ENCODE measurements at regions not wholly inside any gene's neighbourhood (a gene's known extent, or its start where the extent isn't known, plus 50 kb on each side); places are given as distances from the start of the nearest gene placed in this dataset.
"Not testable (repeated sequence)": the region's sequence is repeated elsewhere in the genome, so short reads cannot be mapped to it uniquely, and the experiment has no call there.

- no peaks in the 10 kb centered on the region for H3K9me3 ChIP-seq
- intact Hi-C loops (cut with DNase I): no loop called here
- TF ChIP-seq CTCF (IDR thresholded peaks at IDR 0.05) (no peak), POLR2AphosphoS5 (IDR thresholded peaks at IDR 0.05; ENCODE audit: insufficient read depth in 1 of 2, low read depth in 1 of 2) (no peak), POLR2A (IDR thresholded peaks at IDR 0.05) (no peak)
- H3K4me1 ChIP-seq: no peaks in the 10 kb centered on the region
- no peak for DNase-seq (ENCODE audit: extremely low spot score in 2 of 2)
- H3K36me3 ChIP-seq: no peaks in the 10 kb centered on the region
- H3K4me3 ChIP-seq: no peak overlapping the region
- no peaks in the 10 kb centered on the region for H3K27me3 ChIP-seq
- no peak overlapping the region for H3K27ac ChIP-seq
These were observed 96.5 kb upstream of the RHOBTB1 start for GRCh38 chr10:61040399-61041016.

- H3K27ac ChIP-seq: no peak overlapping the region
- no peak for DNase-seq (ENCODE audit: extremely low spot score in 2 of 2)
- H3K27me3 ChIP-seq: no peaks in the 10 kb centered on the region
- no peaks in the 10 kb centered on the region for H3K36me3 ChIP-seq
- no peaks in the 10 kb centered on the region for H3K4me1 ChIP-seq
- TF ChIP-seq POLR2A (IDR thresholded peaks at IDR 0.05) (no peak), CTCF (IDR thresholded peaks at IDR 0.05) (no peak), POLR2AphosphoS5 (IDR thresholded peaks at IDR 0.05; ENCODE audit: insufficient read depth in 1 of 2, low read depth in 1 of 2) (no peak)
- H3K4me3 ChIP-seq: no peak overlapping the region
- intact Hi-C loops (cut with DNase I): no loop called here
- H3K9me3 ChIP-seq: no peaks in the 10 kb centered on the region
These were observed 95.9 kb upstream of the RHOBTB1 start for GRCh38 chr10:61039868-61040267.

- H3K27ac ChIP-seq; H3K4me1 ChIP-seq; H3K4me3 ChIP-seq; H3K27me3 ChIP-seq; H3K36me3 ChIP-seq; intact Hi-C loops (cut with DNase I); DNase-seq (ENCODE audit: extremely low spot score in 2 of 2); H3K9me3 ChIP-seq: not testable (repeated sequence)
These were observed 93.4 kb upstream of the RHOBTB1 start for GRCh38 chr10:61037261-61037830.

GRCh38 chr10:61036148-61036547 lies 92.2 kb upstream of the RHOBTB1 start:
- DNase-seq (ENCODE audit: extremely low spot score in 2 of 2); H3K36me3 ChIP-seq; H3K27ac ChIP-seq; H3K4me3 ChIP-seq; H3K9me3 ChIP-seq; H3K27me3 ChIP-seq; intact Hi-C loops (cut with DNase I); H3K4me1 ChIP-seq: not testable (repeated sequence)

GRCh38 chr10:61031341-61031740 lies 87.4 kb upstream of the RHOBTB1 start:
- no peaks in the 10 kb centered on the region for H3K27me3 ChIP-seq
- DNase-seq (ENCODE audit: extremely low spot score in 2 of 2): no peak
- intact Hi-C loops (cut with DNase I): no loop called here

More at GRCh38 chr10:61031341-61031740, 87.4 kb upstream of the RHOBTB1 start:
- Histone ChIP-seq H3K4me1 (no peaks in the 10 kb centered on the region), H3K9me3 (no peaks in the 10 kb centered on the region), H3K36me3 (no peaks in the 10 kb centered on the region), H3K4me3 (no peak overlapping the region), H3K27ac (no peak overlapping the region)
- no peak for TF ChIP-seq CTCF (IDR thresholded peaks at IDR 0.05)
- no peak for TF ChIP-seq POLR2AphosphoS5 (IDR thresholded peaks at IDR 0.05; ENCODE audit: insufficient read depth in 1 of 2, low read depth in 1 of 2)
- no peak for TF ChIP-seq POLR2A (IDR thresholded peaks at IDR 0.05)

Data from vagina (tissue), 2 donors.